Testis (tissue), 2 donors: ENCODE measurements at regions not wholly inside any gene's neighbourhood (a gene's known extent, or its start where the extent isn't known, plus 50 kb on each side); places are given as distances from the start of the nearest gene placed in this dataset.

Experiments used
- CTCF ChIP-seq, 3 experiments: fragments of 450-650 bp in 2 of 3; fragments of 200-600 bp in 1 of 3; sonication (generic) in 1 of 3; IDR thresholded peaks; one replicate each; pipeline ENCODE4 v1.5.1; 2016 to 2019; ENCODE audit warnings: antibody characterized with exemption in 3 of 3, mild to moderate bottlenecking in 2 of 3, moderate library complexity in 1 of 3
- POLR2A ChIP-seq: fragments of 450-650 bp; IDR thresholded peaks from one replicate; pipeline ENCODE4 v1.6.1; 2017; ENCODE audit warnings: antibody characterized with exemption, mild to moderate bottlenecking, moderate library complexity

GRCh38 chr6:23910420-23910819, 215.6 kb upstream of the NRSN1 start:
- TF ChIP-seq CTCF (IDR thresholded peaks at IDR 0.05) (no peak), POLR2A (no peak)
